SU-DHL-6 (cell line): ENCODE measurements at regions not wholly inside any gene's neighbourhood (a gene's known extent, or its start where the extent isn't known, plus 50 kb on each side); places are given as distances from the start of the nearest gene placed in this dataset.

ENCODE experiments used
- CTCF ChIP-seq: fragments of 200-600 bp; sonication (generic); IDR thresholded peaks from one replicate; pipeline ENCODE4 v1.5.1; 2017; ENCODE audit warnings: antibody characterized with exemption, mild to moderate bottlenecking, low read length, moderate library complexity; ENCODE audit not compliant: insufficient read depth, poor library complexity, severe bottlenecking
- EZH2phosphoT487 ChIP-seq: fragments of 200-600 bp; sonication (generic), shearing (Covaris generic); conservative IDR thresholded peaks from 2 replicates; pipeline ENCODE4 v1.6.1; 2018; ENCODE audit warnings: mild to moderate bottlenecking, antibody characterized with exemption, low read length, moderate library complexity, mixed read lengths

- TF ChIP-seq CTCF (no peak), EZH2phosphoT487 (no peak)
Measured at GRCh38 chr4:81541161-81541945, 69.6 kb upstream of the RASGEF1B start.
